ENCODE measurements at regions not wholly inside any gene's neighbourhood (a gene's known extent, or its start where the extent isn't known, plus 50 kb on each side); places are given as distances from the start of the nearest gene placed in this dataset.

DNA sequence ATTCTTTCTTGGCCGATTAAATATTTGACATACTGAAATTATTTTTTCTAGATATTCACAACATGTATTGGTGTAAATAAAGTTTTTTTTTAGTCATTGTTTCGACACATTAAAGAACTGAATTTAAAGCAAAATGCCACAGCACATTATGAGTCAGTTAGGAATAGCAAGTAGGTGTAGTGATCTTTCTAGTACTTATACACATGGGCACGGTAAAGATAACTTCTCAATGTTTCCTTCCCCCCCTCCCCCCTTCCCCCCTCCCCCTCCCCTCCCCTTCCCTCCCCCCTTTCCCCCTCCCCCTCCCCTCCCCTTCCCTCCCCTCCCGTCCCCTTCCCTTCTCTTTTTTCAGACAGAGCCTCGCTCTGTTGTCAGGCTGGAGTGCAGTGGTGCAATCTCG lies 1269.9 kb downstream of the ADGRL3 start:
- no peak for DNase-seq (ENCODE audit: low spot score)
- H3K36me3 ChIP-seq (ENCODE audit: insufficient read depth, low read length, poor library complexity, severe bottlenecking): no peaks in the 10 kb centered on the region
- no peaks in the 10 kb centered on the region for H3K4me1 ChIP-seq (ENCODE audit: insufficient read depth, low read length, poor library complexity, severe bottlenecking)
- ChIA-PET POLR2A (ENCODE audit: low non-redundant PET) (no interaction called here), CTCF (no interaction called here)
- intact Hi-C loops (cut with micrococcal nuclease; ENCODE audit: unreplicated experiment): no loop called here
- no peaks in the 10 kb centered on the region for H3K27me3 ChIP-seq (replicated peaks; ENCODE audit: insufficient read depth, low read depth, low read length, poor library complexity)
- no peak overlapping the region for H3K4me3 ChIP-seq (ENCODE audit: low read depth, low read length, poor library complexity, severe bottlenecking)
- no TSS peak for BruUV-seq (replicated peaks)
- no peak overlapping the region for H3K27ac ChIP-seq (ENCODE audit: low read depth, low read length, poor library complexity, severe bottlenecking)
- no peak for TF ChIP-seq EZH2 (IDR thresholded peaks at IDR 0.05; ENCODE audit: borderline replicate concordance, low read depth, low read length, poor library complexity, severe bottlenecking)
- TF ChIP-seq, protein P1, sequence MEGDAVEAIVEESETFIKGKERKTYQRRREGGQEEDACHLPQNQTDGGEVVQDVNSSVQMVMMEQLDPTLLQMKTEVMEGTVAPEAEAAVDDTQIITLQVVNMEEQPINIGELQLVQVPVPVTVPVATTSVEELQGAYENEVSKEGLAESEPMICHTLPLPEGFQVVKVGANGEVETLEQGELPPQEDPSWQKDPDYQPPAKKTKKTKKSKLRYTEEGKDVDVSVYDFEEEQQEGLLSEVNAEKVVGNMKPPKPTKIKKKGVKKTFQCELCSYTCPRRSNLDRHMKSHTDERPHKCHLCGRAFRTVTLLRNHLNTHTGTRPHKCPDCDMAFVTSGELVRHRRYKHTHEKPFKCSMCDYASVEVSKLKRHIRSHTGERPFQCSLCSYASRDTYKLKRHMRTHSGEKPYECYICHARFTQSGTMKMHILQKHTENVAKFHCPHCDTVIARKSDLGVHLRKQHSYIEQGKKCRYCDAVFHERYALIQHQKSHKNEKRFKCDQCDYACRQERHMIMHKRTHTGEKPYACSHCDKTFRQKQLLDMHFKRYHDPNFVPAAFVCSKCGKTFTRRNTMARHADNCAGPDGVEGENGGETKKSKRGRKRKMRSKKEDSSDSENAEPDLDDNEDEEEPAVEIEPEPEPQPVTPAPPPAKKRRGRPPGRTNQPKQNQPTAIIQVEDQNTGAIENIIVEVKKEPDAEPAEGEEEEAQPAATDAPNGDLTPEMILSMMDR (conservative IDR thresholded peaks at IDR 0.05; ENCODE audit: low read depth, low read length): no peak
- no peaks in the 10 kb centered on the region for H3K9me3 ChIP-seq (ENCODE audit: low read depth, low read length, poor library complexity, severe bottlenecking)

DNA sequence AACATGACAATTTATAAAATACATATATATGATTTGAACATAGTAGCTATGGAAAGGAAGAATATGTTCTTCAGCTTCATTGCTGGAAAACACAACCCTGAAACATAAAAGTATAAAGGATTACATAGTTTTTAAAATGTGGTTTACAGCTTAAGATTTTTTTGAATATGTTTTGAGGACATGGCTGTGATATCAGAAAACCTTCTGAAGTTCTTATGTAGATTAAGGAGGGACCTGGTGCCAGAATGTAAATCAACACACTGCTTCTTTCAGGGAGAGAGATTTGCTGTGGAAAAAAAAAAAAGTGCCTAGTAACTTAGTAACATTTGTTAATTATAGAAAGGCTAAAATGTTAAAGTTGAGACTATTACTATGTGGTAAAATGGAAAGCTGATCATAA lies 1261.8 kb downstream of the ADGRL3 start:
- CTCF ChIA-PET: no interaction called here
- DNase-seq (ENCODE audit: low spot score): no peak
- intact Hi-C loops (cut with micrococcal nuclease; ENCODE audit: unreplicated experiment): no loop called here
- BruUV-seq (replicated peaks): no TSS peak
- Histone ChIP-seq H3K27me3 (replicated peaks; ENCODE audit: insufficient read depth, low read depth, low read length, poor library complexity) (no peaks in the 10 kb centered on the region), H3K4me1 (ENCODE audit: insufficient read depth, low read length, poor library complexity, severe bottlenecking) (no peaks in the 10 kb centered on the region), H3K9me3 (ENCODE audit: low read depth, low read length, poor library complexity, severe bottlenecking) (no peaks in the 10 kb centered on the region), H3K4me3 (ENCODE audit: low read depth, low read length, poor library complexity, severe bottlenecking) (no peak overlapping the region), H3K36me3 (ENCODE audit: insufficient read depth, low read length, poor library complexity, severe bottlenecking) (no peaks in the 10 kb centered on the region), H3K27ac (ENCODE audit: low read depth, low read length, poor library complexity, severe bottlenecking) (no peak overlapping the region)
- TF ChIP-seq, protein P1 (conservative IDR thresholded peaks at IDR 0.05; ENCODE audit: low read depth, low read length): no peak
- no peak for TF ChIP-seq EZH2 (IDR thresholded peaks at IDR 0.05; ENCODE audit: borderline replicate concordance, low read depth, low read length, poor library complexity, severe bottlenecking)
- POLR2A ChIA-PET (ENCODE audit: low non-redundant PET): no interaction called here

DNA sequence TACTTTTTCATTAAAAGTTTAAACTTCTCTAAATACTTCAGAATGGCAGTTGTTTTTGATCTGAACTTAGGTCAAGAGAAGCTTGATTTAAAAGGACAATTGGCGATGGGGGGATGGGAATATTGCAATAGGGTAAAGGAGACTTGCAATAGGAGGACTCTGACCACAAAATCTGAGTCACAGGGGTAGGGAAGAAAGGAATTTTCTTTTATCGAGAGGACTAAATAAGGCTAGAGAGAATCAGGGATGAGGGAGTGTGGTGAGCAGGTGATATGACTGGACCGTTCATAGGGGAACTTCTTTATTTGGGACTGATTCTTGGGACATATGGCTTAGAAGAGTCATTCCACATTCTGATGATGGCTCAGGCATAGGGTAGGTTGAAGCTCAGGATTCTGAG lies 1260.2 kb downstream of the ADGRL3 start:
- H3K4me1 ChIP-seq (ENCODE audit: insufficient read depth, low read length, poor library complexity, severe bottlenecking): no peaks in the 10 kb centered on the region
- H3K9me3 ChIP-seq (ENCODE audit: low read depth, low read length, poor library complexity, severe bottlenecking): no peaks in the 10 kb centered on the region
- no peak for DNase-seq (ENCODE audit: low spot score)
- no peaks in the 10 kb centered on the region for H3K36me3 ChIP-seq (ENCODE audit: insufficient read depth, low read length, poor library complexity, severe bottlenecking)
- ChIA-PET CTCF (no interaction called here), POLR2A (ENCODE audit: low non-redundant PET) (no interaction called here)
- H3K27me3 ChIP-seq (replicated peaks; ENCODE audit: insufficient read depth, low read depth, low read length, poor library complexity): no peaks in the 10 kb centered on the region
- H3K4me3 ChIP-seq (ENCODE audit: low read depth, low read length, poor library complexity, severe bottlenecking): no peak overlapping the region
- intact Hi-C loops (cut with micrococcal nuclease; ENCODE audit: unreplicated experiment): no loop called here
- TF ChIP-seq, protein P1 (conservative IDR thresholded peaks at IDR 0.05; ENCODE audit: low read depth, low read length): no peak
- TF ChIP-seq EZH2 (IDR thresholded peaks at IDR 0.05; ENCODE audit: borderline replicate concordance, low read depth, low read length, poor library complexity, severe bottlenecking): no peak
- no TSS peak for BruUV-seq (replicated peaks)
- H3K27ac ChIP-seq (ENCODE audit: low read depth, low read length, poor library complexity, severe bottlenecking): no peak overlapping the region

Measured in A673 (cell line).